ENCODE measurements at regions not wholly inside any gene's neighbourhood (a gene's known extent, or its start where the extent isn't known, plus 50 kb on each side); places are given as distances from the start of the nearest gene placed in this dataset.

DNA sequence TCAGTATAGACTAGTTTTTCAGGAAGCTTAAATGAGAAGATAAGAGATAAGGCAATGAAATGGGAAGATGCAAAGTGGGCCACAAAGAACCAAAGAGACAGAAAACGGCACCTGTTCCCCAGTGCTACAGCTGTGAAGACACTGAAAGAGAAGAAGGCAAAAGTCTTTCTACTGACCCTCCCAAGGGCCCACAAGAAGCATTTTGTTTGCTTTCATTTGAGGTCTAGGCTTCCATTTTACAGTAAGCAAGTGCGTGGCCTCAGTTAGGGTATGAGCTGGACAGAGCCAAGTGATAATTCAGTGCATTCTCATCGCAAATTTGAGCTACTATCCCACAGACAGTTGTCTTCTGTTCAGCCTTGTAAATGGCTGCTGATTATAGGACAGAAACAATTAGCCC, 53.4 kb upstream of the STK17B start:
- peaks cover 34% of the 10 kb centered on the region for H3K4me1 Mint-ChIP-seq (ENCODE audit: unreplicated experiment)
- peaks cover 4% of the 10 kb centered on the region for H3K9me3 Mint-ChIP-seq (ENCODE audit: unreplicated experiment)
- no peak overlapping the region for H3K27ac Mint-ChIP-seq (ENCODE audit: unreplicated experiment)
- TF ChIP-seq, protein P1, sequence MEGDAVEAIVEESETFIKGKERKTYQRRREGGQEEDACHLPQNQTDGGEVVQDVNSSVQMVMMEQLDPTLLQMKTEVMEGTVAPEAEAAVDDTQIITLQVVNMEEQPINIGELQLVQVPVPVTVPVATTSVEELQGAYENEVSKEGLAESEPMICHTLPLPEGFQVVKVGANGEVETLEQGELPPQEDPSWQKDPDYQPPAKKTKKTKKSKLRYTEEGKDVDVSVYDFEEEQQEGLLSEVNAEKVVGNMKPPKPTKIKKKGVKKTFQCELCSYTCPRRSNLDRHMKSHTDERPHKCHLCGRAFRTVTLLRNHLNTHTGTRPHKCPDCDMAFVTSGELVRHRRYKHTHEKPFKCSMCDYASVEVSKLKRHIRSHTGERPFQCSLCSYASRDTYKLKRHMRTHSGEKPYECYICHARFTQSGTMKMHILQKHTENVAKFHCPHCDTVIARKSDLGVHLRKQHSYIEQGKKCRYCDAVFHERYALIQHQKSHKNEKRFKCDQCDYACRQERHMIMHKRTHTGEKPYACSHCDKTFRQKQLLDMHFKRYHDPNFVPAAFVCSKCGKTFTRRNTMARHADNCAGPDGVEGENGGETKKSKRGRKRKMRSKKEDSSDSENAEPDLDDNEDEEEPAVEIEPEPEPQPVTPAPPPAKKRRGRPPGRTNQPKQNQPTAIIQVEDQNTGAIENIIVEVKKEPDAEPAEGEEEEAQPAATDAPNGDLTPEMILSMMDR (IDR thresholded peaks at IDR 0.05): no peak
- H3K36me3 Mint-ChIP-seq (ENCODE audit: unreplicated experiment): peaks cover 32% of the 10 kb centered on the region
- no peaks in the 10 kb centered on the region for H3K27me3 Mint-ChIP-seq (ENCODE audit: unreplicated experiment)
- no peak overlapping the region for H3K4me3 Mint-ChIP-seq (ENCODE audit: unreplicated experiment)
- DNase-seq (ENCODE audit: extremely low spot score, unreplicated experiment): no peak

DNA sequence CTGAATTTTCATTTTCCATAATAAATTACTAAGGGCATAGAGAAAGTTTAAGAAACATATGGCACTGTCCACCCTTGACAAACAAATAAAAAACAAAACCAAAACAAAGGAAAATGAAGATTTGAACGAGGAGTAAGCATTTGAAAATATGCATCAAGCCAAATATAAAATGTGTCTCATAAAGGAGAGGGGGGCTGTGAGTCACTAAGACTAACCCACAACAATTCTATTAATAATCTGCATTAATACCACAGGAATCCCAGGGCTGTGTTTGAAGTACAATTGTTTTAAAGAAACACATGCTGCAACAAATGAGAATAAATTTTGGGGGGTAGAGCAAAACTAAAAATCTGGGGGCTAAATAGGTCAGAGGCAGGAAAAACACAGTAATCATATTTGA, 53.8 kb upstream of the STK17B start:
- H3K9me3 Mint-ChIP-seq (ENCODE audit: unreplicated experiment): peaks cover 4% of the 10 kb centered on the region
- peaks cover 28% of the 10 kb centered on the region for H3K36me3 Mint-ChIP-seq (ENCODE audit: unreplicated experiment)
- no peak overlapping the region for H3K4me3 Mint-ChIP-seq (ENCODE audit: unreplicated experiment)
- H3K27ac Mint-ChIP-seq (ENCODE audit: unreplicated experiment): no peak overlapping the region
- H3K27me3 Mint-ChIP-seq (ENCODE audit: unreplicated experiment): no peaks in the 10 kb centered on the region
- DNase-seq (ENCODE audit: extremely low spot score, unreplicated experiment): no peak
- peaks cover 34% of the 10 kb centered on the region for H3K4me1 Mint-ChIP-seq (ENCODE audit: unreplicated experiment)
- TF ChIP-seq, protein P1 (IDR thresholded peaks at IDR 0.05): no peak

DNA sequence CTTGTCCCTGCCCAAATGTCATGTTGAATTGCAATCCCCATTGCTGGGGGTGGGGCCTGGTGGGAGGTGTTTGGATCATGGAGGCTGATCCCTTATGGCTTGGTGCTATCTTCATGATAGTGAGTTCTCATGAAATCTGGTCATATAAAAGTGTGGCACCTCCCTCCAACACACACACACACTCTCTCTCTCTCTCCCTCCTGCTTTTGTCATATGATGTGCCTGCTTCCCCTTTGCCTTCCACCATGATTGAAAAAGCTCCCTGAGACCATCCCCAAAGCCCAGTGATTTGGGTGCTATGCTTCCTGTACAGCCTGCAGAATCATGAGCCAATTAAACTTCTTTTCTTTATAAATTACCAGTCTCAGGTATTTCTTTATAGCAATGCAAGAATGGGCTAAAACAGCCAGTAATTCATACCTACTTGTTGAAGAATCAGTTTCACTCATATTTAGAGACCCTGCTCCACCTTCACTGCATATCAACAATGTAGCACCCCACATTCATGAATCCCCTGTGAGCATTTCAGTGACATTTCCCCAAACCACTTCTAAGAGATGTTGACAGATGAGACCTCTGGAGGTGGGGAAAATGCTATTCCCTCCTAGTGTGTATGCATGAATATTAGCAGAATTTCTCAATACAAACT, 54.8 kb upstream of the STK17B start:
- Mint-ChIP-seq H3K36me3 (ENCODE audit: unreplicated experiment) (peaks cover 23% of the 10 kb centered on the region), H3K27ac (ENCODE audit: unreplicated experiment) (no peak overlapping the region), H3K9me3 (ENCODE audit: unreplicated experiment) (peaks cover 4% of the 10 kb centered on the region), H3K4me3 (ENCODE audit: unreplicated experiment) (no peak overlapping the region), H3K27me3 (ENCODE audit: unreplicated experiment) (no peaks in the 10 kb centered on the region), H3K4me1 (ENCODE audit: unreplicated experiment) (peaks cover 34% of the 10 kb centered on the region)
- no peak for DNase-seq (ENCODE audit: extremely low spot score, unreplicated experiment)
- TF ChIP-seq, protein P1 (IDR thresholded peaks at IDR 0.05): no peak

DNA sequence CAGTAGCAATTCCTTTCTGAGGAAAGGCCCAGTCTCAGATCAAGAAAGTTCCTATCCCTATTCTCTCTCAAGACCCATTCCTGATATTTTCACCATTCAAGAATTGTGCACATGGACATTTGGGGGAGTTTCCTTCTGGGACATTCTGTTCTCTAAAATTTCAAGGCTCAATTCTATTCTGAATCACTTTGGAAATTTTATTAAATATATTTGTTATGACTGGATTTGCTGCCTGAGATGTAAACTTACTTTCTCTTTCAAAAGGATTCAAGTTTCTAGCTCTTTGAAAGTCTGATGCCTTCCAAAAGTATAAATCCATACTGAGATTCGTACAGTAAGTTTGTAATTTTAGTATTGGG, 55.3 kb upstream of the STK17B start:
- H3K36me3 Mint-ChIP-seq (ENCODE audit: unreplicated experiment): peaks cover 20% of the 10 kb centered on the region
- TF ChIP-seq, protein P1 (IDR thresholded peaks at IDR 0.05): no peak

DNA sequence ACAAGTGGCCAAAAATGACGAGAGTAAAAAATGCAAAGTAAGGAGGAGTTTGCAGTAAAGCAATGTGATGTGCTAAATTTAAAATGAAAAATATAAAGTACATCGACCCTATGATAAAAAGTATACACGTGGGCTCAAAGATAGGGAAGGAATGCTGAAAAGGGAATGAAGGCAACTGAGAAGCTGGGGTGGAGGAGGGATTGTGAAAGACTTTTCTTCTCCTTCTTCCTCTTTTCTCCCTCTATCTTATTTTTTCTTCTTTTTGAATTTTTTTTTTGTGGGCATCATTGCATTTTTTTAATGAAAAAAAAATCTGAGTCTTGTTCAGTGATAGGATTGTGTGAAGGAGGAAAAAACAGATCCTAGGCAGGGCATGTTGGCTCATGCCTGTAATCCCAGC, 57.6 kb upstream of the STK17B start:
- H3K27ac Mint-ChIP-seq (ENCODE audit: unreplicated experiment): no peak overlapping the region
- no peak overlapping the region for H3K4me3 Mint-ChIP-seq (ENCODE audit: unreplicated experiment)
- no peak for DNase-seq (ENCODE audit: extremely low spot score, unreplicated experiment)
- peaks cover 62% of the 10 kb centered on the region for H3K4me1 Mint-ChIP-seq (ENCODE audit: unreplicated experiment)
- H3K27me3 Mint-ChIP-seq (ENCODE audit: unreplicated experiment): no peaks in the 10 kb centered on the region
- TF ChIP-seq, protein P1 (IDR thresholded peaks at IDR 0.05): no peak
- no peaks in the 10 kb centered on the region for H3K9me3 Mint-ChIP-seq (ENCODE audit: unreplicated experiment)
- peaks cover 3% of the 10 kb centered on the region for H3K36me3 Mint-ChIP-seq (ENCODE audit: unreplicated experiment)

More for the DNA sequence above, 55.3 kb upstream of the STK17B start:
- no peaks in the 10 kb centered on the region for H3K27me3 Mint-ChIP-seq (ENCODE audit: unreplicated experiment)
- no peak for DNase-seq (ENCODE audit: extremely low spot score, unreplicated experiment)
- peak overlapping the region; percentile 31 for H3K27ac Mint-ChIP-seq (ENCODE audit: unreplicated experiment)
- peaks cover 4% of the 10 kb centered on the region for H3K9me3 Mint-ChIP-seq (ENCODE audit: unreplicated experiment)
- H3K4me1 Mint-ChIP-seq (ENCODE audit: unreplicated experiment): peaks cover 39% of the 10 kb centered on the region
- no peak overlapping the region for H3K4me3 Mint-ChIP-seq (ENCODE audit: unreplicated experiment)
